ENCODE measurements at regions not wholly inside any gene's neighbourhood (a gene's known extent, or its start where the extent isn't known, plus 50 kb on each side); places are given as distances from the start of the nearest gene placed in this dataset.

- no peaks in the 10 kb centered on the region; the same call in 1 of the 2 replicates for H3K27me3 ChIP-seq (ENCODE audit: insufficient read depth, low read length)
- H2AFZ ChIP-seq (ENCODE audit: low read length), result no peak overlapping the region
- H4K20me1 ChIP-seq (ENCODE audit: insufficient read depth, low read length), result no peaks in the 10 kb centered on the region
- H3K4me3 ChIP-seq (ENCODE audit: low read depth, low read length, poor library complexity, severe bottlenecking), result no peak overlapping the region
- no peak overlapping the region for H3K9ac ChIP-seq (ENCODE audit: low read length)
- TF ChIP-seq CTCF (IDR thresholded peaks at IDR 0.05; ENCODE audit: low read length) (no peak), EZH2 (IDR thresholded peaks at IDR 0.05; ENCODE audit: borderline replicate concordance, low read length) (no peak)
- no peaks in the 10 kb centered on the region for H3K4me1 ChIP-seq (ENCODE audit: insufficient read depth, low read length, severe bottlenecking)
- no peaks in the 10 kb centered on the region for H3K9me2 ChIP-seq (ENCODE audit: low read depth, low read length)
- H3K79me2 ChIP-seq (ENCODE audit: insufficient read depth, low read length), result no peaks in the 10 kb centered on the region
- no peak overlapping the region for H3K27ac ChIP-seq (ENCODE audit: low read depth, low read length, poor library complexity, severe bottlenecking)
- no peaks in the 10 kb centered on the region for H3K9me3 ChIP-seq (ENCODE audit: low read length)
- H3F3A ChIP-seq (ENCODE audit: insufficient read depth, low read length), result no peaks in the 10 kb centered on the region
- no peak overlapping the region for H3K4me2 ChIP-seq (ENCODE audit: low read length)
- H3K36me3 ChIP-seq (ENCODE audit: insufficient read depth, low read length), result no peaks in the 10 kb centered on the region
Measured at GRCh38 chr6:167581637-167582036, 245.1 kb upstream of the AFDN start.

GRCh38 chr6:167583412-167583811, 243.3 kb upstream of the AFDN start:
- Histone ChIP-seq H2AFZ (ENCODE audit: low read length) (no peak overlapping the region), H3K36me3 (ENCODE audit: insufficient read depth, low read length) (no peaks in the 10 kb centered on the region), H3K9ac (ENCODE audit: low read length) (no peak overlapping the region), H3K27ac (ENCODE audit: low read depth, low read length, poor library complexity, severe bottlenecking) (no peak overlapping the region), H3K4me3 (ENCODE audit: low read depth, low read length, poor library complexity, severe bottlenecking) (no peak overlapping the region), H3K4me1 (ENCODE audit: insufficient read depth, low read length, severe bottlenecking) (no peaks in the 10 kb centered on the region), H3K9me2 (ENCODE audit: low read depth, low read length) (no peaks in the 10 kb centered on the region), H4K20me1 (ENCODE audit: insufficient read depth, low read length) (no peaks in the 10 kb centered on the region), H3K79me2 (ENCODE audit: insufficient read depth, low read length) (no peaks in the 10 kb centered on the region), H3K4me2 (ENCODE audit: low read length) (no peak overlapping the region), H3F3A (ENCODE audit: insufficient read depth, low read length) (no peaks in the 10 kb centered on the region), H3K27me3 (ENCODE audit: insufficient read depth, low read length) (no peaks in the 10 kb centered on the region; the same call in 1 of the 2 replicates), H3K9me3 (ENCODE audit: low read length) (no peaks in the 10 kb centered on the region)
- no peak for TF ChIP-seq CTCF (IDR thresholded peaks at IDR 0.05; ENCODE audit: low read length)
- no peak for TF ChIP-seq EZH2 (IDR thresholded peaks at IDR 0.05; ENCODE audit: borderline replicate concordance, low read length)

GRCh38 chr6:167588181-167588919, 238.4 kb upstream of the AFDN start:
- no peaks in the 10 kb centered on the region for H3K9me2 ChIP-seq (ENCODE audit: low read depth, low read length)
- H3K4me1 ChIP-seq (ENCODE audit: insufficient read depth, low read length, severe bottlenecking), result no peaks in the 10 kb centered on the region
- TF ChIP-seq EZH2 (IDR thresholded peaks at IDR 0.05; ENCODE audit: borderline replicate concordance, low read length) (no peak), CTCF (IDR thresholded peaks at IDR 0.05; ENCODE audit: low read length) (no peak)
- no peaks in the 10 kb centered on the region for H4K20me1 ChIP-seq (ENCODE audit: insufficient read depth, low read length)
- H3K27ac ChIP-seq (ENCODE audit: low read depth, low read length, poor library complexity, severe bottlenecking), result no peak overlapping the region
- H3F3A ChIP-seq (ENCODE audit: insufficient read depth, low read length), result no peaks in the 10 kb centered on the region
- H3K36me3 ChIP-seq (ENCODE audit: insufficient read depth, low read length), result no peaks in the 10 kb centered on the region
- no peak overlapping the region for H3K4me2 ChIP-seq (ENCODE audit: low read length)
- H3K9ac ChIP-seq (ENCODE audit: low read length), result no peak overlapping the region
- no peak overlapping the region for H2AFZ ChIP-seq (ENCODE audit: low read length)
- no peak overlapping the region for H3K4me3 ChIP-seq (ENCODE audit: low read depth, low read length, poor library complexity, severe bottlenecking)
- no peaks in the 10 kb centered on the region for H3K9me3 ChIP-seq (ENCODE audit: low read length)
- no peaks in the 10 kb centered on the region for H3K27me3 ChIP-seq (ENCODE audit: insufficient read depth, low read length)
- H3K79me2 ChIP-seq (ENCODE audit: insufficient read depth, low read length), result no peaks in the 10 kb centered on the region

All from OCI-LY1 (cell line).